Activated CD8-positive, alpha-beta memory T cell treated with anti-CD3 and anti-CD28 coated beads for 36 hours (primary cell): ENCODE measurements at regions not wholly inside any gene's neighbourhood (a gene's known extent, or its start where the extent isn't known, plus 50 kb on each side); places are given as distances from the start of the nearest gene placed in this dataset.
"Not testable (repeated sequence)": the region's sequence is repeated elsewhere in the genome, so short reads cannot be mapped to it uniquely, and the experiment has no call there.

ENCODE experiments used
- CTCF ChIA-PET: fragments of 350-600 bp; sonication (Branson Sonifier 250); formaldehyde crosslinking; loops from one replicate; lab custom pipeline; 2021; ENCODE audit warnings: antibody characterized with exemption; lab: Charles Lee
- POLR2A ChIA-PET: fragments of 350-600 bp; sonication (Branson Sonifier 250); formaldehyde crosslinking; loops from one replicate; lab custom pipeline; 2021; ENCODE audit warnings: antibody characterized with exemption; lab: Charles Lee

- ChIA-PET CTCF (no interaction called here), POLR2A (no interaction called here)
Observed at GRCh38 chr11:46223252-46223513, 54.3 kb upstream of the CREB3L1 start.

- ChIA-PET POLR2A (no interaction called here), CTCF (no interaction called here)
Observed at GRCh38 chr11:46222490-46223251, 54.8 kb upstream of the CREB3L1 start.

DNA sequence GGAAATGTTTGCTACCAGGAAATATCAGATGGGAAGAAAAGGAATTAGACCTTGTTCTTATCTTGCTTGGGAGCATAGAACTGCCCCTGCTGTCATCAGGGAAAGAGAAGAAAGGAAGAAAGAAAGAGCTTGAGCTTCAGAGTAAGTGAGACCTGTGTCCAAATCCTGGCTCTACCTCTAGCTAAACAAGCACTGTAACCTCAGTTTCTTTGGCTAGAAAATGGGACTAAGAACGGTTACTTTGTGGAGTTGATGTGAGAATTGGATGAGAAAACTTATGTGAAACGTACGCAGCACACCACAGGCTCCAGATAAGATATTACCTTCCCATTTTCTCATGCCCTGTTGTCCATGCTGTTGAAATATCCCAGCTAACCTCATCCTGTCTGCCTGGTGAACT is 57.1 kb upstream of the CREB3L1 start:
- ChIA-PET POLR2A (no interaction called here), CTCF (no interaction called here)

DNA sequence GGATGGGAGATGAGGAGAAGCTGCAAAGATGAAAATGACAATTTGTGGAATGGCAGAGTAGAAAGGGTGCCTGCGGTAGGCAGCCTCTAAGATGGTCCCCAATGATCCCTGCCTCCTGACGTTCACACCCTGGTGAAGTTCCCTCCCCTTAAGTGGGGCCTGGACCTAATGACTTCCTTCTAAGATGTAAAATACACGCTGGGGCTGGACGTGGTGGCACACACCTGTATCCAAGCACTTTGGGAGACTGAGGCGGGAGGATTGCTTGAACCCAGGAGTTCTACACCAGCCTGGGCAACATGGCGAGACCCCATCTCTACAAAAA is 60.7 kb upstream of the CREB3L1 start:
- CTCF ChIA-PET, result no interaction called here
- POLR2A ChIA-PET, result no interaction called here

GRCh38 chr11:46216019-46216764 is 61.3 kb upstream of the CREB3L1 start:
- ChIA-PET CTCF (no interaction called here), POLR2A (no interaction called here)

DNA sequence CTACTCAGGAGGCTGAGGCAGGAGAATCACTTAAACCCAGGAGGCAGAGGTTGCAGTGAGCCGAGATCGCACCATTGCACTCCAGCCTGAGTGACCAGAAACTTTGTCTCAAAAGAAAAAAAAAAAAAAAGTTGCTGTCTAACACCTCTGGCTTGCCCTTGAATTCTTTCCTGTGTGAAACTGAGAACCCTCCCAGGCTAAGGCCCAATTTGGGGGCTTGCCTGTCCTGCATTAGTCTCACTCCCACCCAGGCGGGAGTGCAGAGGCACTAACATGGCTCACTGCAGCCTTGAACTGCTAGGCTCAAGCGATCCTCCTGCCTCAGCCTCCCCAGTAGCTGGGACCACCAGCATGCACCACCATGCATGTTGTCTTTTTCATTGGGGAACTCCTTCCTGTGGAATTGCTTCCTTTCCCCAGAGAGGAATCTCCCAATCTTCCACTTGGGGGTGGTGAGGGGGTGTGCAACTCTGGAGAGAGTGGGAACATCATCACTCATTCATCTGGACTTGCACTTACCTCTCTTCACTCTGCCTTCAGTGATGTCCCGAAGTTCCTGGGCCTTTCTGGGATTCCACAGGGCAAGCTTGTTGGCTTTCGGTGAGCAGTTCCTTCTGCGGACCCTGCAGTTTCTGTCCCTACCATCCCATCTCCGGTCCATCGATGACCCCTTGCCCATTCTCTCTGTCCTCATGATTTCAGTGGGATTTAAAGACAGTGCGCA is 62.1 kb upstream of the CREB3L1 start:
- ChIA-PET CTCF (no interaction called here), POLR2A (no interaction called here)

GRCh38 chr11:46212720-46213119 is 64.7 kb upstream of the CREB3L1 start:
- POLR2A ChIA-PET, result no interaction called here
- CTCF ChIA-PET, result no interaction called here

GRCh38 chr11:46210856-46211255 is 66.6 kb upstream of the CREB3L1 start:
- ChIA-PET CTCF (interaction anchor here (0.5 to 1.5 kb wide), 3 partner anchors 28 to 1654 kb away, joined by 3 to 4 read pairs (median 4); no protein-coding TSS in a partner anchor), POLR2A (no interaction called here)

GRCh38 chr11:46210133-46210636 is 67.3 kb upstream of the CREB3L1 start:
- POLR2A ChIA-PET, result no interaction called here
- CTCF ChIA-PET, result interaction anchor here (1.5 kb wide), 2 partner anchors 99 to 232 kb away, joined by 3 to 4 read pairs; no protein-coding TSS in a partner anchor

- POLR2A ChIA-PET, result not testable (repeated sequence)
Observed at GRCh38 chr11:46209624-46210023, 67.8 kb upstream of the CREB3L1 start.

GRCh38 chr11:46208803-46209202 is 68.7 kb upstream of the CREB3L1 start:
- CTCF ChIA-PET, result interaction anchor here (1.5 kb wide), 1 partner anchor 230 kb away, joined by 4 read pairs; no protein-coding TSS in a partner anchor
- POLR2A ChIA-PET, result no interaction called here

More at GRCh38 chr11:46209624-46210023, 67.8 kb upstream of the CREB3L1 start:
- CTCF ChIA-PET, result interaction anchor here (1.5 kb wide), 1 partner anchor 231 kb away, joined by 4 read pairs; no protein-coding TSS in a partner anchor

DNA sequence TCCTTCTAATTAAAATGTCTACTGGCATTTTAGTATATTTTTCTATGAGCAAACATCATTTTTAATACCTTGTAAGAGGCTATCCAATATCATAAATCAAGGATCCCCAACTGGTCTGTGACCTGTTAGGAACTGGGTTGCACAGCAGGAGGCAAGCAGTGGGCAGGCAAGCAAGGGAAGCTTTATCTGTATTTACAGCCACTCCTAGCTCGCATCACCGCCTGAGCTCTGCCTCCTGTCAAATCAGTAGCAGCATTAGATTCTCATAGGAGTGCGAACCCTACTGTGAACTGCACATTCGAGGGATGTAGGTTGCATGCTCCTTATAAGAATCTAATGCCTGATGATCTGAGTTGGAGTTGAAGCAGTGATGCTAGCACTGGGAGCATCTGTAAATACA is 70.2 kb upstream of the CREB3L1 start:
- ChIA-PET POLR2A (no interaction called here), CTCF (interaction anchor here (0.5 kb wide), 1 partner anchor 1884 kb away, joined by 3 read pairs; no protein-coding TSS in a partner anchor)

DNA sequence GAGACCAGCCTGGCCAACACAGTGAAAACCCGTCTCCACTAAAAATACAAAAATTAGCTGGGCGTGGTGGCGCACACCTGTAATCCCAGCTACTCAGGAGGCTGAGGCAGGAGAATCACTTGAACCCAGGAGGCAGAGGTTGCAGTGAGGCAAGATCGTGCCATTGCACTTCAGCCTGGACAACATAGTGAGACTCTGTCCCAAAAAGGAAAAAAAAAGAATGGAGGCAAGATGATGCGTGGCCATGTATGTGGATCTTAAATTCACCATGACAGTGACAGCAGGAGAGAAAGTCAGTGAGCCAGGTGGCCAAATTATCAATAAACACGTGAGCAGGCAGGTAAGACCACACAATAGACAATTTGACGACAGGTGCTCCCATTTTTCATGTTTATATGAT is 73.0 kb upstream of the CREB3L1 start:
- POLR2A ChIA-PET, CTCF ChIA-PET: not testable (repeated sequence)

DNA sequence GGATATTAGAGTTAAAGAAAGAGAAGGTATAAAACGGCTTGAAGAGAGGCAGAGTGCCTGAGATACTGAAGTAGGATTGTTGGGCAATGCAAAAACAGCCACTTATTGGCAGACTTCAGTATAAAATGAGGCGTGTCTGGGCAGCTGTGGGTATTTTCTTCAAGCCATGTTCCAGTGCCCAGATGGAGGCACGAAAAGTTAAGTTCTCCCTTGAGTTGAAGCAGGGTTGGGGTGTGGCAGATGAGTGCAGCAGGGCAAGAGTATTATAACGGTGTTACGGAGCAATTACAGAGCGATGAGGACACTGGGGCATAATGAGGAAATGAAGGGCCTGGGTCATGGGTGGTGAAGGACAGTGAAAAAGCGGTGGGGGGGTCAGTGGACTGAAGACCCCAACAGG is 73.7 kb upstream of the CREB3L1 start:
- CTCF ChIA-PET, result no interaction called here
- POLR2A ChIA-PET, result no interaction called here

DNA sequence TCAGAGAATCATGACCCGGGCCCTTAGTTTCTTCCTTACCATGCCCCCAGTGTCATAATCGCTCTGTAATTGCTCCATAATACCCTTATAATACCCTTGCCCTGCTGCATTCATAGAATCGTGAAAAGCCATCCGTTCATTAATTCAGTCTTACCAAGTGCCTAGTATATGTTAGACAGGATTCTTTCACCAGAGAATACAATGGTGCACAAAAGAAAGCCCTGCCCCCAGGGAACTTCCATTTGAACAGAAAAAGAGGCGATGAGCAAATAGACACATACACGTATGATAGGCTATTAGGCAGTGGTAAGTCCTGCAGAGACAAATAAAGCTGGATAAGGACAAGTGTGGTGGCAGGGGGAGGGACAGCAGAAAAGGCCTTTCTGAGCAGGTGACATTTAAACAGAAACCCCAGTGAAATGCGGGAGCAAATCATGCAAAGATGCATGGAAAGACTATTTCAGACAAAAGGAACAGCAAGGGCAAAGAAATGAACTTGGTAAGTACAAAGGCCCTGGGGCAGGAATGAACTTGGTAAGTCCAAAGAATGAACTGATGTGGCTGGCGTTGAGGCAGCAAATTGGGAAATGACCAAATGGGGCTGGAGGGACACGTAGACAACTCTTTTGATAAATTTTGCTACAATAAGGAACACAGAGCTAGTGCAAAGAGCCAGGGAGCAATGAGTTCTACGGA is 74.6 kb upstream of the CREB3L1 start:
- POLR2A ChIA-PET, result no interaction called here
- CTCF ChIA-PET, result no interaction called here

DNA sequence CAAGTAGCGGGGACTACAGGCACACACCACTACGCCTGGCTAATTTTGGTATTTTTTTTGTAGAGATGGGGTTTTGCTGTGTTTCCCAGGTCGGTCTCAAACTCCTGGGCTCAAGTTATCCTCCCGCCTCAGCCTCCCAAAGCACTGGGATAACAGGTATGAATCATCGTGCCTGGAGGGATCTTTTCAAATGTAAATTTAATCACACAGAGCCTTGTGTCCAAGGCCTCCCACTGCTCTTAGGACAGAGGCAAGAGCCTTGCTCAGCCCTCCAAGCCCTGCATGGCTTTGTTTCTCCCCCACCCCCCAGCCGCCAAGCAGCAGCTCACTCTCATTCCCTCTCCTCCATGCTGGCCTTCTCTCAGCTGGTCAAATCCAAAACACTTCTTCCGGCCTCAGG is 75.3 kb upstream of the CREB3L1 start:
- POLR2A ChIA-PET, result no interaction called here
- CTCF ChIA-PET, result no interaction called here

GRCh38 chr11:46200537-46201281 is 76.8 kb upstream of the CREB3L1 start:
- ChIA-PET CTCF (no interaction called here), POLR2A (no interaction called here)

GRCh38 chr11:46198245-46199240 is 77.3 kb upstream of the PHF21A start:
- ChIA-PET POLR2A (no interaction called here), CTCF (interaction anchor here (0.9 kb wide), 1 partner anchor 40 kb away, joined by 4 read pairs; no protein-coding TSS in a partner anchor)
